ENCODE measurements at regions not wholly inside any gene's neighbourhood (a gene's known extent, or its start where the extent isn't known, plus 50 kb on each side); places are given as distances from the start of the nearest gene placed in this dataset.

- TF ChIP-seq CTCF (IDR thresholded peaks at IDR 0.05) (no peak), EP300 (IDR thresholded peaks at IDR 0.05) (no peak), POLR2A (IDR thresholded peaks at IDR 0.05) (no peak)
These were observed 75.6 kb upstream of the MBNL1 start for GRCh38 chr3:152192936-152193672.

Data from gastroesophageal sphincter (tissue), 3 donors.